ENCODE measurements at regions not wholly inside any gene's neighbourhood (a gene's known extent, or its start where the extent isn't known, plus 50 kb on each side); places are given as distances from the start of the nearest gene placed in this dataset.

DNA sequence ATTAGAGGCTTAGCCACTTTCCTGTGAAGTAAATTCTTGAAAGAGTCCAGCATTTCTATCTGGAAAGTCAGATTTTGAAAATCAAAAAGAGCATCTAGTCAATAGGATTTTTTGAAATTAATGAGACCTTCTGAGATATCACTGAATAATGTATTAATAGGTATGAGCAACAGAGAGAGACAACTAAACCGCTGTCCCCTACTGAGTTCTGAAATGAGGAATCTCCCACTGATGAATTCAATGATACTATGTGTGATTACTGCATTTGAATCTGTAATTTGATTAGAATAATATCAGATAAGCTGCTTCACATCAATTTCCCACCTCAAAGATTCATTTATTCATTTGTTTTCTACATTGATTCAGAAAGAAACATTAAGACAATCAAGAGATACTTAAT, 252.8 kb downstream of the TMX3 start:
- DNase-seq, result no peak

DNA sequence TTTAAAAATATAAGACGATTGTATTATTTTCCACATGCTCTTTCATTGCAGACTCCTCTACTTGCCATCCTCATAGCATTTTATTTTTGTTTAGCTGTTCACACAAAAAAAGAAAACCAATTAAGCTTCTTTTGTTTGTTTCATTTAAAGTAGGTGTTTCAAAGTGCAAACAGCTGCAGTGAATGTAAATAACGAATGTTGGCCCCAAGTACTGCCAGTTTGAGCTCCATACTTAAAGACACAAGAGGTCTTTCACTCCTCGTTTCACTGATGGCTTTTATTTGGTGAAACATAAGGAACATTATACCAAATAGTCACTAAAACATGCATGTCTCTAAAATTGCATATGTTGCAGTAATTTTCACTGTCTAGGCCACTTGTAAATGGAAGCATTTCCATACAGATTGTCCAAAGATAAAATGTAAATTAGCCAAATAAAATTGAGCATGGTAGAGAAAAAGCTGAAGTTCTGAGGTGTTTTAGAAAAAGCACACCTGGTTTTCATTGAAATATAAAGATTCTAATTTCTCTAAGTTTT, 253.4 kb downstream of the TMX3 start:
- no peak for DNase-seq

DNA sequence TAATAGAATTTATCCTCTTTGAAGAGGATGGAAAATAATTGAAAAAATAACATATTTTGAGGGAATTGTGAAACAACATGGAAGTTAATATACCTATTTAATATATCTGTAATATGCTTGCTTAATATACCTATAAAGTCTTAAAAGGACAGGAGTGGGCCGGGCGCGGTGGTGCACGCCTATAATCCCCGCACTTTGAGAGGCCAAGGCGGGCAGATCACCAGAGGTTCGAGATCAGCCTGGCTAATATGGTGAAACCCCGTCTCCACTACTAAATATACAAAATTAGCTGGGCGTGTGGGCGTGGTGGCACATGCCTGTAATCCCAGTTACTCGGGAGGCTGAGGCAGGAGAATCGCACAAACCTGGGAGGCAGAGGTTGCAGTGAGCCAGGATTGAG, 254.9 kb downstream of the TMX3 start:
- no peak for DNase-seq

DNA sequence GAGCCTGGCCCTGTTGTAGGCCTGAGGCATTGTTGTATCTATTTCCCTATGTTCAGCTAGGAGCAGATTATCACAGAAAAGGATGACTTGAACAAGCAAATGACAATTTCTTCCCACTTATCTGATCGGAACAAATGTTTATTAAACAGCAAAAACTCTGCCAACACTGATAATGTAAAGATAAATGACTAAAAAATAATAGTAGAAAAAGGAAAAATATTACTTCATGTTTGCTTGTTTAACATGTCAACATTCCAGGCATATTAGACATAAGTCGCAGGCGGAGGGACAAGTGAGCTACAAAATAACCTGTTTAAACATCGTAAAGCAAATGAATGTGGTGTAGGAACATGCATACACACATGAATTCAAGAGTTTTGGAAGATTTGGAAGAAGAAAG, 257.9 kb downstream of the TMX3 start:
- no peak for DNase-seq

DNA sequence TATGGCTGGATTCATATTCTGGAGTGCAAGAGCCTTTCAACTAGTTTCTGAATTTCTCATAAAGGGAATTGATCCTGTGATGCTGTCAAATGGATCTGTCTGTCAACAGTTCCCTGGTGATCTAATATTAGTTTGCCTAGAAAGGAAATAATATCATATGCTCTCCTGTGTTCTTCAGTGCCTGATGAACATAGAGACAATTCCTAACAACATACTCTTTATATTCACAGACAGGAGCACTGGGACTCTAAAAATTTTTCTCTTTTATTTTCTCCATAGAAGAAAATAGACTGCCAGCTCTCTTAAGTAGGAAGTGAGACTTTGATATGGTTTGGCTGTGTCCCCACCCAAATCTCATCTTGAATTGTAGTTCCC, 259.7 kb downstream of the TMX3 start:
- no peak for DNase-seq

DNA sequence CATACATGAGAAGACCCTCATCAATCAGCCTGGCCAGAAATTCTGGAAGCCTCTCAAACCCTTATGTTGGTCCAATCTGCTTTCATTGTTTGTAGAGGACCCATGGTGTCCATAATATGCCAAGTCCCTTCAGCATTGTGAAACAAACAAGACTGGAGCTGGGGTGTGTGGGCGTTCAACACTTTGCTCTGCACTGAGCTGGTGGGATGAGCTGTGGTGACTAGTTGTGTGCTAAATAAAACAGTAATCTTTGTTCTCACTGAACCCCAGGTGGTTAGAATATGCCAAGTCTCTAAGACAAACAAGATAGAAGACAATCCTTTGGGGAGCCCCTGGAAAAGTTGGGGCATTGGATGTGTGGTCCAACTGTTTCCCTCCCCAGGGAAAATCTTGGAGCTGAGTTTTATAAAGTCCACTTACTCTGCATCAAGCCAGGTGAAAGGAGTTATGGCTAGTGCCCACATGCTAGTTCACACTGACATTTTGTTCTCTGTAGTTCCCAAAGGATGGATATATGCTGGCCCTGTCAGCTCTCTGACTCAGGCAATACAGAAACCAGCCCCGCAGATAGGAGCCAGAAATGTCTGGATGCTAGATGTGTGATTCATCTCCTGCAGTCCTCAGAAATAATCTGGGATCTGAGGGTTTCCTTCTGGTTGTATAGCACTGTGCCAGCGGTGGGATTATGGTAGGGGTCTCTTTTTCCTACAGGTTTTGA, 260.2 kb downstream of the TMX3 start:
- DNase-seq, result peak; percentile 80

DNA sequence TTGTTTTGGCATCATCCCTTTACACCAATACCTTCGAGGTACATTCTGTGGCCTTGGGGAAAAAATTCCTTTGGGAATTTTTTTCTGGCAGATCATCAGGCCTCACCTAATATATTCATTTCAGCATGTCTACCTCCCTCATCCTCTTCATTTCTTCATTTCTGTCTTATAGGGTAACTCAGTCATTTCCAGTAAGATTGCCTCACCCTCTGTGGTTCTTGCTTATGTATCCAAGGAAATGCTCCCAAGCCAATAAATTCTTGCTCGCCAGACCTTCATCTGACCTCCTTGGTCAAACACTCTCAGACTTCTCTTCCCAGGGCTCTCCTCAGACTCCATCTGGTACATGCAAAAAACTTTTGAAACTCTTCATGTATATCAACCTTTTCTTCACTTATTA, 265.6 kb downstream of the TMX3 start:
- peak; percentile 84 for DNase-seq

DNA sequence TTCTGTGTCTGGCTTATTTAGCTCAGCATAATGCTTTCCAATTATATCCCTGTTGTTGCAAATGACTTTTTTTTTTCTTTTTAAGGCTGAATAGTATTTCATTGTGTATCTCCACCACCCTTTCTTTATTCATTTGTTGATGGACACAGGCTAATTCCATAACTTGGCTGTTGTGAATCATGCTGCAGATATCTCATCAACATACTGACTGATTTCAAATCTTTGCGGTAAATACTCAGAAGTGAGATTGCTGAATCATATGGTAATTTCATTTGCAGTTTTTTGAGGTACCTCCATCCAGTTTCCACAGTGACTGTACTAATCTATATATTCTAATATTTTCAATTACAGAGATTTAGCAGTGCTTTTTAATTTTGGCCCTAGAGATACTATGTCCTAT, 266.2 kb downstream of the TMX3 start:
- DNase-seq, result peak; percentile 87

DNA sequence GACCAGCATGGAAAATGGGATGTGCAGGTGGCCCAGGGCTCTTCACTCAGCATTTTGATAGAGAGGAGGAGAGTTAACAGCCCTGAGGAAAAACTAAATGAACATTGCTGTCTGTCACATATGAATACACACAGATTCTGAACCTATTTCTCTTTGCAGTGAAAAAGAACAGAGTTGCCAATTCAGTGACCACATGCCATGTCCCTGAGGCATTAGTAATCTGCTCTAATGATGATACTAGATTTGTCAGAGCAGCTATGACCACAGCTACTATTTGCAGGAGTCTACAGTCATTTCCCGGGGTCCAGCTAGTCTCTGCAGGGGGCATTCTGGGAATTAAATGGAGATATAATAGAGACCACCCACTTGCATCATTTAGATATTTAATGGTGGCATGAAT, 267.6 kb downstream of the TMX3 start:
- peak; percentile 51 for DNase-seq

DNA sequence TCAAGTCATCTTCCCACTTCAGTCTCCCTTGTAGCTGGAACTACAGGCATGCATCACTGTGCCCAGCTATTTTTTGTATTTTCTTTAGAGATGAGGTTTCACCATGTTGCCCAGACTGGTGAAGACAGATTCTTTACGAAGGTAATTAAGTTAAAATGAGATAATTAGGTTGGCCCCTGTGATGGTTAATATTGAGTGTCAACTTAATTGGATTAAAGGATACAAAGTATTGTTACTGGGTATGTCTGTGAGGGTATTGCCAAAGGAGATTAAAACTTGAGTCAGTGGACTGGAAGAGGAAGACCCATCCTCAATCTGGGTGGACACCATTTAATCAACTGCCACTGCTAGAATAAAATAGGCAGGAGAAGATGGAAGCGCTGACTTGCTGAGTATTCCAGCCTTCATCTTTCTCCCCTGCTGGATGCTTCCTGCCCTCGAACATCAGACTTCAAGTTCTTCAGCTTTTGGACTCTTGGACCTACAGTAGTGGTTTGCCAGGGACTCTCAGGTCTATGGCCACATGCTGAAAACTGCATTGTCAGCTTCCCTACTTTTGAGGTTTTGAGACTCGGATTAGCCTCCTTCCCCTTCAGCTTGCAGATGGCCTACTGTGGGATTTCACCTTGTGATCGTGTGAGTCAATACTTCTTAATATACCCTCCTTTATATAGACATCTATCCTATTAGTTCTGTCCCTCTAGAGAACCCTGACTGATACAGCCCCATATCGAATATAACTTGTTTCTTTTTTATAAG, 269.1 kb downstream of the TMX3 start:
- DNase-seq, result no peak

DNA sequence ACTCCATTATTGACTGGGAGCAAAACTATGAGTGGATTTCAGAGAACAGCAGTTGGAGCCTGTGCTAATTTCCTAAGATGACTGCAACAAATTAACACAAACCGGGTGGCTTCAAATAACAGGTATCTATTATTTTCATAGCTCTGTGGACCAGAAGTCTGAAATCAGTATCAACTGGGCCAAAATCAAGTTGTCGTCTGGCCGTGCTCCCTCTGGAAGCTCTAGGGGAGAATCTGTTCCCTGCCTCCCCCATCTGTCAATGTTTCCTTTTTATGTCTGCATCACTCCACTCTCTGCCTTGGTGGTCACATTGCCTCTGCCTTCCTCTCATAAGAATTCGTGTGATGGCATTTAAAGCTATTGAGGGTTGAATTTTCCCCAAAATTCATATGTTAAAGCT, 269.8 kb downstream of the TMX3 start:
- no peak for DNase-seq

DNA sequence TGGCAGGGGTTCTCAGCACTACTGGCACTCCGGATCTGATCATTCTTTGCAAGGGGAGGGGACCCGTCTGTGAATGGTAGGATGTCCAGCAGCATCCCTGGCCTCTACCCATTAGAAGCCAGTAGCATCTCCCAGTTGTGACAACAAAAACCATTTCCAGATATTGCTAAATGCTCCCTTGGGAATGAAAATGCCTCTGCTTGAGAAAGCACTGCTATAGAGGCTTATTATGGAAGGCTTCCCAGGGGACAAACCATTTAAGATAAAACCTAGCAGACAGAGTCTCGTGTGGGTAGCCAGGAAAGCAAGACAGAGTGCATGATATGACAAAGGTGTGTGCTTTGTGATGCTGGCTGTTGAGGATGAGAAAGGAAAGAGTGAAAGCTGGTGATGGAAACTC, 273.7 kb downstream of the TMX3 start:
- DNase-seq, result no peak

DNA sequence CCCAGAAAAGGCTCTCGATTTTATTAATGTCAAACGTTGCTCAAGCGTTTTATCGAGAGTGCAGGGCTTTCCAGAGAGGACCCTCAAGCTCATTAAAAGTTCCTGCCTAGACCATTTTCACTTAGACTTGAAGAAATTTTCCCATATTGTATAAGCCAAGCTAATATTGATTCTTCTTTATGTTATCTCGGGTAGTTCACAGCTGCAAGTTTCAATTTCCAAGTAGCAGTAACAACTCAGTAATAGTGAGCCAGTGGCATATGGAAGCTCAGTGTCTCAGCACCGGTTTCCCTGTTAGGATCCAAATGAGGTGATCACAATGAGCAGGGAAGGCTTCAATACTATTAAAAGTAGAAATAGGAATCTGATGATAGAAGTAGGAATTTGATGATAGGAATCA, 274.5 kb downstream of the TMX3 start:
- DNase-seq, result no peak

DNA sequence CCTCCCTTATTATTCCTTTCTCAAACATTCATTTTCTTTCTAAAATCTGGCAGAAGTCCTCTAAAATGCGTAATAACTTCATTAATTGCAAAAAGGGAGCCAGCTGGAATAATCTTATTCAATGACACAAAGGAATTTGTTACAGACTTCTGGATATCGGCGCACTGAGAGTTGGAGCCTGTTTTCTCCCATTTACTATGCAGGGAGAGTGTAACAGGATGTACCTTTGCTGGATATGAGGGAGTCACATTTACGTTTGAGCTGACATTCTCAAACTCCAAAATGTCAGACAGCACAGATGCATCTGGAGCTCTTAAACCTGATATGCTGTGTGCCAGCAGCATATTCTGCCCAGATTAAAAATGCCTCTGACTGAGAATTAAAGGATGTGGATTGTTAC, 275.3 kb downstream of the TMX3 start:
- DNase-seq, result no peak

DNA sequence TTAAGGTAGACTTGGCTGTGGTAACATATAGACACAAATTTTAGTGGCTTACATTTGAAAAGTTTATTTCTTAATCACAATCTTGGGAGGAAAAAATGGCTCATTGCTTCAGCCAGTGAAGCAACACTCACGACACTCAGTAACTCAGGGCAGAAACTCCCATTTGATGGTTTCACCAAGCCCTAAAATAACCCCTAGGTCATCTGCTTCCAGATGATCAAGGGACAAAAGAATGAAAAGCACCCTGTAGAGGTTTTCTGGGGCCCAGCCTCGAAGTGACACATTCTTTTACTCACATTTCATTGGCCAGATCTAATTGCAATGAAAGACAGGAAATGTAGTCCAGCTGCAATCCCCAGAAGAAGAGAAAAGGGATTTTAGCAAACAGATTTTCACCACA, 275.9 kb downstream of the TMX3 start:
- DNase-seq, result peak; percentile 92

DNA sequence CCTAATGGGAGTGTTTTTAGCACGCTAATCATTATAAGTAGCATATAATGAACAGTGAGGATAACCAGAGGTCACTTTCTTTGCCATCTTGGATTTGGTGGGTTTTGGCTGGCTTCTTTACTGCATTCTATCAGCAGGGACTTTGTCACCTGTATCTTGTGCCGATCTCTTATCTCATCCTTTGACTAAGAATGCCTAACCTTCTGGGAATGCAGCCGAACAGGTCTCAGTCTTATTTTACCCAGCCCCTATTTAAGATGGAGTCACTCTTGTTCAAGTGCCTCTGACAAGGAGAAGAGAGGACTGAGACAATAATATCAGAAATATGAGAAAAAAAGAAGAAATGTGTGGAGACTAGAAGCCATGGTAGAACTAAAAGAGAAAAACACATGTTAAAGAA, 276.4 kb downstream of the TMX3 start:
- no peak for DNase-seq

DNA sequence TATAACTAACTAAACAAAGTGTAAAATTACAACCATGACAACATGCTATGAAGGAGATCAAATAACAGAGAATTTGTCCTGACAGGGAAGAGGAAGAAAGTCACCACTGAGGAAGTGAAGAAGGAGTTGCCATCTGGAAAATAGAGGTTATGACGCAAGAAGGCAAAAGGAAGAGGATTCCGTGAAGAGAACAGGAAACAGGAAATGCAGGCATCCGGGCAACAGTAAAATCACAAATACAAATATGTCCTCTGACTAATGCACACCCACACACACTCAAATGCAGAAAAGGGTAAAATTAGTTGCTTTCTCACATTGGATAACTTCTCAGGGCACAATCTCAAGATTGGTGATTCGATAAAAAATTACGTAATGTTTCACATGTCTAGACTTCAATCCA, 278.4 kb downstream of the TMX3 start:
- DNase-seq, result peak; percentile 80

DNA sequence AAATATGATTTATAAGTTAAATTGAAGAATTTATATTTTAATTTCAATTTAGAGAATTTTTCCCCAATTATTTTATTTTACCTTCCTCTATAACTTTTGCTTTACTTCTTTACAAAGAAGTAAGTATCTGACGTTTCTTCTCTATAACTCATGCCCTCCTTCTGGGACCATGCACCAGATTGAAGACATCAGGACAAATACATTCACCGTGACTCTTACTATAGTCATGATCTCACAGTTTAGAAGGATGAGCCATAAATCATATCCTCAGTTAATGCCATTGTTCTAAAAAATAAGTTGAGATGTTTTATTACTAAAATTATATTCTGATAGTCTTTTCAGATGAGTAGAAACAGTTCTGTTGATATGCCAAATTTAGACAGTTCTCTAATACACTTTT, 279.3 kb downstream of the TMX3 start:
- DNase-seq, result peak; percentile 51

DNA sequence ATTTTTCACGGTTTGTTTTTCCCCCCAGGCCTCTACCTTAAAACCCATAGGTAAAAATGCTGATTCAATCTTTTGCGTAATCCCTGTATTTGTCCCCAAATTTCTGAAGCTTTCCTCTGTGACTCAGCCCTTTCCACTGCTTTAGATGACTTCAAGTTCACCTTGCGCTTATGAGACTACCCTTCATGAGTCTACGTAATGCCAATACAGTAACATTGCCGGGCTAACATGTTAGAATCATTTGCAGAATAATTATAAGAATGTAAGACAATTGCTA, 283.0 kb downstream of the TMX3 start:
- no peak for DNase-seq

DNA sequence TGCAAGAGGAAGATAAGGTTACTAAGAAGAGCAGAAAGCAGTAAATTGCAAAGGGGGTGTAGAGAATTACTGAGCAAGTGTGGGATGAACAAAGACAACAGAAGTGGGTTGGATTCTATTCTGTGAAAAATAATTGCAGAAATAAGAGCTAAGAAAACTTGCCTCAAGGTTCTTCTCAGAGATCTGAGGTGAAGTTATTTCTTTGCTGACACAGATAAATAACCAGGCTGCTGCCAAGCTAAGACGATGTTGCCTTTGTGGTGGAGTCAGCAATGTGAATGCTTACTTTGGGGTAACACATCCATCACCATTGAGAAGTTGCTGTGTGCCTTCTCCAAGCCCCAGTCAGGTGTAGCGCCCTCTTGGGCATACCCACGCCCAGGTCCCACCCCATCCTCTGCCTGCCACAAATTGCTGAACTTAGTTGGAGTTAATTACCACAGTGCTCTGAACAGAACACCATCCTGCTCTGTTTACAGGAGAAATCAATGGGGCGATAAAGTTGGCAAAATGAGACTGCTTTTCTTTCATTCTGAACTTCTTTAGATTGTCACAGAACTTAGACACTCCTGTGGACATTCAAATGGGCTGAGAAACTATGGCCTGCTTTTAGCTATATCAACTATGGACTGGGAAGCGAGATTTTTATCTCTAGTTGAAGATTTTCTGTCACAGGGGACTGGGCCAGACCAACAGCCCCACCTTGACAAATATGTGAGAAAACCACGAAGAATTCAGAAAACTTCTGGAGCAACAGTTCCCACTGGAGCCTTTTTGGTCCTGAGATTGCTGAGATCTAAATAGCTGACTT, 283.6 kb downstream of the TMX3 start:
- DNase-seq, result no peak

DNA sequence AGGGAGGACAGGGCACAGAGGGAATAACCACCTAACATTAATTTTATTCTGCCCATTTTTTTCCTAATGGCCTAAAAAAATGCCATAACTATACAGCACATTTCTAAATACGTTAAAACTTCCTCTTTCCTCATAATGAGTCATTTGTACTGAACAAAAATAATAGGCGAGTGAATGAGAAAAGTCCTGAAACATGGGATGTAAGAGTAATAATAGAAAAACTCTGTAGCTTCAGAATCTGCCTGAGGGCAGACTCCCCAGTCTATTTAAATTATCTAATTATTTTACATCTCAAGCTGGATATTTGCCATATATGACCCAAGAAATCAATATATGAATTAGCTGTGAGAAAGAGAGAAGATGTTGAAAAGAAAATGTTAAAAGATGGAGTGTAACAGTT, 285.1 kb downstream of the TMX3 start:
- peak; percentile 84 for DNase-seq

DNA sequence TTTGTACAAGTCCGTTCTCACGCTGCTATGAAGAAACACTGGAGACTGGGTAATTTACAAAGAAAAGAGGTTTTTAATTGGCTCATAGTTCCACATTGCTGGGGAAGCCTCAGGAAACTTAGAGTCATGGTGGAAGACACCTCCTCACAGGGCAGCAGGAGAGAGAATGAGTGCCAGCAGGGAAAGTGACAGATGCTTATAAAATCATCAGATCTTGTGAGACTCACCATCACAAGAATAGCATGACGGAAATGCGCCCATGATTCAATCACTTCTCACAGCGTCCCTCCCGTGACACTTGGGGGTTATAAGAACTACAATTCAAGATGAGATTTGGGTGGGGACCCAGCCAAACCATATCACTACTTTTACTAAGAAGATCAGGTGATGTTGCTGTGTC, 285.8 kb downstream of the TMX3 start:
- DNase-seq, result no peak

DNA sequence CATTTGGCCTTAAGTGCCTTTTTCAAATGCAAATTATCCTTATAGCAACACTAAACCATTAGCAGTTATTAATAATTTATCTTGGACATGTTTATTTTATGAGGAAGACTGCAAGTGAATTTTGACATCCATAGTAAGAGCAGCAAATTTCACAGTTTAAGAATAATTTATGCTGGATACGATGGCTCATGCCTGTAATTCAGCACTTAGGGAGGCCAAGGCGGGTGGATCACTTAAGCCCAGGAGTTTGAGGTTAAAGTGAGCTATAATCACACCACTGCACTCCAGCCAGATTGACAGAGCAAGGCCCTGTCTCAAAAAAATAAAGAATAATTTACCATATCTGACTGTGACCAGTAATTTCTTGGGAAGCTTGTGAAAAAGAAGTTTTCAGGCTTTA, 286.2 kb downstream of the TMX3 start:
- DNase-seq, result no peak

DNA sequence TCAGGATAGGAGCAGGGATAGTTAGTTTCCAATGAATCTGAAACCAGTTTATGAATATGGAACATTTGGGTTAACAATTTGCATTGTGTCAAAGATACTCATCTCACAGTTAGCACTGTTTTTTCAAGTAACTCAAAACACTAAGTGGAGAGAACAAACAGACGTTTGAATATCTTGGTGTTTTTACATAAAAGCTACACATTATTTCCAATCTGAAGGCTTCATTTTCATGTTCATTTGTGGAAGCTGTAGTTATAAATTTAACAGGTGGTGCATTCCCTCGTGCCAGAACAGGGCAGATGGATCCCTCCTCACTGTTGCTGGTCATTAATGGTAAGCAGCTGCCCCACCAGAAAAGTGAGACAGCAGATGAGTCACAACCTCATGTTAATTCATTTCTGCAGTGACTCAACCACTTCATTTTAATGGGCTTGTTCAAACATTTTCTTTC, 286.9 kb downstream of the TMX3 start:
- peak; percentile 91 for DNase-seq

Measured in HCEC 1CT (cell line).